Liver (tissue), 8 donors: ENCODE measurements at regions not wholly inside any gene's neighbourhood (a gene's known extent, or its start where the extent isn't known, plus 50 kb on each side); places are given as distances from the start of the nearest gene placed in this dataset.
A peak's percentile ranks its signal among the peaks of the same experiment; 100 is the strongest.

Experiments used
- DNase-seq: peaks from one replicate; pipeline ENCODE4 v3.0.0-alpha.2; 2017; ENCODE audit warnings: low spot score
- H3K27ac ChIP-seq, 2 donors: one replicate each; pipeline ENCODE4 v1.7.0; 2013; ENCODE audit warnings: inconsistent platforms in 2 of 2, low read length in 2 of 2, control low read depth in 1 of 2, low read depth in 1 of 2, mild to moderate bottlenecking in 1 of 2
- H3K27me3 ChIP-seq, 4 donors: one replicate each; pipeline versions ENCODE4 v1.6.1 to v1.7.0; 2013; ENCODE audit warnings: low read length in 3 of 4, inconsistent platforms in 1 of 4, mild to moderate bottlenecking in 1 of 4, moderate library complexity in 1 of 4; ENCODE audit not compliant: control insufficient read depth in 4 of 4, insufficient read depth in 4 of 4
- H3K36me3 ChIP-seq, 4 donors: one replicate each; pipeline versions ENCODE4 v1.6.1 to v1.7.0; 2013; ENCODE audit warnings: low read length in 3 of 4, mild to moderate bottlenecking in 3 of 4, low read depth in 1 of 4, moderate library complexity in 1 of 4; ENCODE audit not compliant: control insufficient read depth in 4 of 4, insufficient read depth in 3 of 4
- H3K4me1 ChIP-seq, 4 donors: one replicate each; pipeline versions ENCODE4 v1.6.1 to v1.7.0; 2013; ENCODE audit warnings: low read length in 3 of 4, mild to moderate bottlenecking in 3 of 4, moderate library complexity in 1 of 4; ENCODE audit not compliant: control insufficient read depth in 4 of 4, insufficient read depth in 4 of 4
- H3K4me3 ChIP-seq, 3 donors: one replicate each; pipeline versions ENCODE4 v1.6.1 to v1.7.0; 2013; ENCODE audit warnings: low read length in 3 of 3, control low read depth in 1 of 3, low read depth in 1 of 3, mild to moderate bottlenecking in 1 of 3
- H3K9ac ChIP-seq, 2 donors: one replicate each; pipeline ENCODE4 v1.7.0; 2013; ENCODE audit warnings: low read length in 2 of 2, mild to moderate bottlenecking in 2 of 2, moderate library complexity in 2 of 2, control low read depth in 1 of 2, low read depth in 1 of 2
- H3K9me3 ChIP-seq, 4 donors: one replicate each; pipeline versions ENCODE4 v1.6.1 to v1.7.0; 2013; ENCODE audit warnings: low read length in 3 of 4; ENCODE audit not compliant: control insufficient read depth in 4 of 4
- EGR1 ChIP-seq, 2 donors: IDR thresholded peaks; 2 replicates each; pipeline ENCODE4 v1.6.1; 2016 to 2018; ENCODE audit warnings: antibody characterized with exemption in 2 of 2, low read depth in 2 of 2
- GABPA ChIP-seq, 2 donors: IDR thresholded peaks in 1 of 2; conservative IDR thresholded peaks in 1 of 2; 2 replicates each; pipeline ENCODE4 v1.6.1; 2016; ENCODE audit warnings: antibody characterized with exemption in 2 of 2, mild to moderate bottlenecking in 1 of 2, moderate library complexity in 1 of 2
- NR2F2 ChIP-seq: IDR thresholded peaks from 2 replicates; pipeline ENCODE4 v1.6.1; 2016; ENCODE audit warnings: antibody characterized with exemption
- RAD21 ChIP-seq, 2 donors: IDR thresholded peaks; 2 replicates each; pipeline ENCODE4 v1.6.1; 2016; ENCODE audit warnings: antibody characterized with exemption in 2 of 2, mild to moderate bottlenecking in 2 of 2
- RXRA ChIP-seq, 2 donors: IDR thresholded peaks; 2 replicates each; pipeline ENCODE4 v1.6.1; 2017 to 2018; ENCODE audit warnings: antibody characterized with exemption in 2 of 2, mild to moderate bottlenecking in 1 of 2
- WGBS: extraction: QIAGEN DNeasy Blood & Tissue Kit; methylation state at CpG from one replicate; pipeline ENCODE4 v1.1.7; 2013; 5-methylcytosine and 5-hydroxymethylcytosine counted together
- TF ChIP-seq, protein P1 (sequence below): IDR thresholded peaks from 2 replicates; pipeline ENCODE4 v1.6.1; 2016; ENCODE audit warnings: antibody characterized with exemption
- TF ChIP-seq, protein P2 (sequence below): IDR thresholded peaks from 2 replicates; pipeline ENCODE4 v1.6.1; 2016; ENCODE audit warnings: antibody characterized with exemption
- TF ChIP-seq, protein P3 (sequence below): fragments of 150-350 bp; IDR thresholded peaks from 2 replicates; pipeline ENCODE4 v1.5.1; 2017; ENCODE audit warnings: improper control_type of control experiment, low read depth, low read length; ENCODE audit not compliant: missing input control
- donor health status: healthy.
- donor health status: healthy.
- donor health status: healthy.
- donor health status: healthy.
- donor health status: healthy.

DNA sequence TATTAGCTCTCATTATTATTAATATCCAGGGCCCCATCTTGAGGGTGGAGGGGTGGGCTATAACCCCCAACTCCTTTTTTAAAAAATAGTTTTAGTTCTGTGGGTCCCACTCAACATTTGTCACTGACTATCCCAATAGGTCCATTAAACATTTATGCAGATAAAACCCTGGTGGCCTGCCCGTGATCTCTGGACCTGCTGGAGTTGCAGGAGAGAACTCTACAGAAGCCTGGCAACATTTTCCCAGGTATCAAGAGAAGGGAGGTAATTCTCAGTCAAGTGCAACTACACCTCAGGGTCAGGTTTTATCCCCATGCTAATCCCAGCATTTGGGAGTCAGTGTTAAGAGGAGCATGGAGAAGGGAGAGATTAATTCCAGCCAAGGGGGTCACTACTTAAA lies 264.4 kb upstream of the PROK2 start (continued):
- TF ChIP-seq, protein P1, sequence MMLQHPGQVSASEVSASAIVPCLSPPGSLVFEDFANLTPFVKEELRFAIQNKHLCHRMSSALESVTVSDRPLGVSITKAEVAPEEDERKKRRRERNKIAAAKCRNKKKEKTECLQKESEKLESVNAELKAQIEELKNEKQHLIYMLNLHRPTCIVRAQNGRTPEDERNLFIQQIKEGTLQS, result no peak
- no peak for TF ChIP-seq RXRA (IDR thresholded peaks at IDR 0.05)
- no peak for TF ChIP-seq GABPA (IDR thresholded peaks at IDR 0.05 in 1 of 2, conservative IDR thresholded peaks at IDR 0.05 in 1 of 2)
- TF ChIP-seq, protein P2, sequence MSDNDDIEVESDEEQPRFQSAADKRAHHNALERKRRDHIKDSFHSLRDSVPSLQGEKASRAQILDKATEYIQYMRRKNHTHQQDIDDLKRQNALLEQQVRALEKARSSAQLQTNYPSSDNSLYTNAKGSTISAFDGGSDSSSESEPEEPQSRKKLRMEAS, result no peak
- TF ChIP-seq, protein P3, sequence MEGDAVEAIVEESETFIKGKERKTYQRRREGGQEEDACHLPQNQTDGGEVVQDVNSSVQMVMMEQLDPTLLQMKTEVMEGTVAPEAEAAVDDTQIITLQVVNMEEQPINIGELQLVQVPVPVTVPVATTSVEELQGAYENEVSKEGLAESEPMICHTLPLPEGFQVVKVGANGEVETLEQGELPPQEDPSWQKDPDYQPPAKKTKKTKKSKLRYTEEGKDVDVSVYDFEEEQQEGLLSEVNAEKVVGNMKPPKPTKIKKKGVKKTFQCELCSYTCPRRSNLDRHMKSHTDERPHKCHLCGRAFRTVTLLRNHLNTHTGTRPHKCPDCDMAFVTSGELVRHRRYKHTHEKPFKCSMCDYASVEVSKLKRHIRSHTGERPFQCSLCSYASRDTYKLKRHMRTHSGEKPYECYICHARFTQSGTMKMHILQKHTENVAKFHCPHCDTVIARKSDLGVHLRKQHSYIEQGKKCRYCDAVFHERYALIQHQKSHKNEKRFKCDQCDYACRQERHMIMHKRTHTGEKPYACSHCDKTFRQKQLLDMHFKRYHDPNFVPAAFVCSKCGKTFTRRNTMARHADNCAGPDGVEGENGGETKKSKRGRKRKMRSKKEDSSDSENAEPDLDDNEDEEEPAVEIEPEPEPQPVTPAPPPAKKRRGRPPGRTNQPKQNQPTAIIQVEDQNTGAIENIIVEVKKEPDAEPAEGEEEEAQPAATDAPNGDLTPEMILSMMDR, result no peak

DNA sequence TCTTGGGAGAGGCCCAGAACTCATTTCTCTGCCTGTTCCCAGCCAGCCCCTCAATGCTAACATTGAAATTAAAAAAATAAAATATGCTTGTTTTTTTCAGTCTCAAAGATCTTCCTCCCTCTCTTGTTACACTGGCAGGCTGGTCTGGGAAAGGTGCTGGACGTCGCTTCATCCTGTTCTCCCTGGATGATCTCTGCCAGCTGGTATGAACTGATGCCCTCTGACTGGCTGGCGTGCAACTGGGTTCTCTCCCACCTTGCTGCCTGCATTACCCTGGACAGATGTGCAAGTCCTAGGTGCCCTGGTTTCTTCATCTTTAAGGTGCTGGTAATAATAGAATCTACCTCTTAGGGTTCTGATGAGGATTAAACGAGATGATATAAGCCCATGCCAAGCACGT lies 263.9 kb upstream of the PROK2 start:
- Histone ChIP-seq H3K36me3 (no peaks in the 10 kb centered on the region), H3K4me3 (no peak overlapping the region), H3K27me3 (no peaks in the 10 kb centered on the region), H3K9ac (no peak overlapping the region), H3K4me1 (peaks cover 0 to 7% (median under 1%) of the 10 kb centered on the region in 4 donors), H3K27ac (no peak overlapping the region), H3K9me3 (no peaks in the 10 kb centered on the region)
- DNase-seq, result no peak
- 76% methylated on average over 5 of the region's 5 CpGs for WGBS
- TF ChIP-seq, protein P1, result no peak
- peak in 1 of 2 donors; percentile 10 for TF ChIP-seq RXRA (IDR thresholded peaks at IDR 0.05)
- TF ChIP-seq EGR1 (IDR thresholded peaks at IDR 0.05; ENCODE audit: low read depth in 2 of 2), result no peak

DNA sequence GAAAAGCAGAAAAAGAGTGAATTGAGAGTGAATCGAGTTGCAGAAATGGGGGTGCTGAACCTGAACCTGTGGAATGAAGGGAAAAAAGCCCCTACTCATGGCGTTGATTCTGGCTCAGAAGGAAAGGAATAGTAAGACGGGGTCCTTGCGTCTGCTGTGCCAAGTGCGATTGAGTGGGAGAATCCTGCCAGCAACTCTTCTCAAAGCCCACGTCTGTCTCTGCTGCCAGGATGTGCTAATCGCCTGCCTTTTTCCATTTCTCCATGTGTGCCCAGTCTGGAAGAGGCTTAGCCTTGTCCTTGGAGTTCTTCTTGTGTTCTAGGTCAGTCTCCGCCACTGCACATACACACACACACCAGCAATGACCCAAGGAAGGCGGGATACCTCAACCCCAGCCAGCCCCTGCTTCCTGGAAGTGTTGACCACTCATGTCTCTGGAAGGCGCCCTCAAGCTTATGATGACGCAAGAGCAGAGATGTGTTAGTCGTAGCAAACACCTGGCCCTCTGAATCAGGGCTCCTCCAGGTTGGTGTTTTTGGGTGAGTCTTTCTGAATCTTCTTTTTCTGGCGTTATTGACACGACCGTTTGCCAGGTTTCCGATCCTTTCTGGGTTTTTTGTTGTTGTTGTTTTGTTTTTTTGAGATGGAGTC lies 262.4 kb upstream of the PROK2 start:
- WGBS, result 95% methylated on average over 16 of the region's 16 CpGs
- TF ChIP-seq RXRA (IDR thresholded peaks at IDR 0.05), result no peak
- TF ChIP-seq, protein P3, result no peak
- no peak for TF ChIP-seq RAD21 (IDR thresholded peaks at IDR 0.05)
- TF ChIP-seq NR2F2, result no peak

More for the DNA sequence above, 262.4 kb upstream of the PROK2 start:
- no peak for DNase-seq
- Histone ChIP-seq H3K27ac (no peak overlapping the region), H3K9ac (no peak overlapping the region), H3K9me3 (no peaks in the 10 kb centered on the region), H3K27me3 (no peaks in the 10 kb centered on the region), H3K36me3 (no peaks in the 10 kb centered on the region), H3K4me3 (no peak overlapping the region), H3K4me1 (peaks cover 0 to 7% (median under 1%) of the 10 kb centered on the region in 4 donors)
